Activated CD4-positive, alpha-beta T cell treated with anti-CD3 and anti-CD28 coated beads for 36 hours (primary cell): ENCODE measurements at regions not wholly inside any gene's neighbourhood (a gene's known extent, or its start where the extent isn't known, plus 50 kb on each side); places are given as distances from the start of the nearest gene placed in this dataset.
"Not testable (repeated sequence)": the region's sequence is repeated elsewhere in the genome, so short reads cannot be mapped to it uniquely, and the experiment has no call there.

Experiments
- ATAC-seq: fragments of 200-7000 bp; cut with Tn5 transposase; one replicate; pipeline ENCODE4 v1.10.0; 2021; ENCODE audit warnings: mild to moderate bottlenecking, moderate library complexity
- CTCF ChIA-PET: fragments of 350-600 bp; sonication (Branson Sonifier 250); formaldehyde crosslinking; loops from one replicate; lab custom pipeline; 2021; ENCODE audit warnings: antibody characterized with exemption; lab: Charles Lee
- POLR2A ChIA-PET: fragments of 350-600 bp; sonication (Branson Sonifier 250); formaldehyde crosslinking; loops from one replicate; lab custom pipeline; 2021; ENCODE audit warnings: antibody characterized with exemption, inconsistent platforms; lab: Charles Lee
- DNase-seq: peaks from one replicate; pipeline ENCODE4 v3.0.0-alpha.2; 2020
- H3K27ac Mint-ChIP-seq: one replicate; pipeline ENCODE4 v1.8.0; 2021; ENCODE audit warnings: mixed read lengths
- H3K27me3 Mint-ChIP-seq: one replicate; pipeline ENCODE4 v1.8.0; 2021; ENCODE audit warnings: mixed read lengths
- H3K36me3 Mint-ChIP-seq: one replicate; pipeline ENCODE4 v1.8.0; 2021; ENCODE audit warnings: low read depth, mixed read lengths
- H3K4me1 Mint-ChIP-seq: one replicate; pipeline ENCODE4 v1.8.0; 2021; ENCODE audit warnings: mixed read lengths
- H3K4me3 Mint-ChIP-seq: one replicate; pipeline ENCODE4 v1.8.0; 2021; ENCODE audit warnings: mild to moderate bottlenecking, moderate library complexity, mixed read lengths
- H3K9me3 Mint-ChIP-seq: one replicate; pipeline ENCODE4 v1.8.0; 2021; ENCODE audit warnings: low read depth, mixed read lengths
- intact Hi-C, 2 experiments: fragments of 100-400 bp; cut with DNase I in 1 of 2; cut with micrococcal nuclease in 1 of 2; formaldehyde crosslinking; loops; one replicate each; pipeline versions ENCODE4 v1.14.2 to v1.15.1; 2022 to 2024; cut with DNase I, micrococcal nuclease

- CTCF ChIA-PET: interaction anchor here (0.8 kb wide), 1 partner anchor 342 kb away, joined by 3 read pairs; no protein-coding TSS in a partner anchor
- H3K27me3 Mint-ChIP-seq: no peaks in the 10 kb centered on the region
- no peak for ATAC-seq
- H3K4me1 Mint-ChIP-seq: peaks cover 6% of the 10 kb centered on the region
- no peaks in the 10 kb centered on the region for H3K36me3 Mint-ChIP-seq
- intact Hi-C loops: no loop called here
- H3K27ac Mint-ChIP-seq: no peak overlapping the region
- no peaks in the 10 kb centered on the region for H3K9me3 Mint-ChIP-seq
- DNase-seq: no peak
- H3K4me3 Mint-ChIP-seq: no peak overlapping the region
- POLR2A ChIA-PET: no interaction called here
These were observed 108.3 kb downstream of the SPP2 start for GRCh38 chr2:234158812-234159211.

GRCh38 chr2:234157817-234158588 lies 107.5 kb downstream of the SPP2 start:
- H3K4me1 Mint-ChIP-seq: peaks cover 3% of the 10 kb centered on the region
- ChIA-PET CTCF (interaction anchor here (0.8 kb wide), 1 partner anchor 343 kb away, joined by 3 read pairs; no protein-coding TSS in a partner anchor), POLR2A (no interaction called here)
- intact Hi-C loops: no loop called here
- ATAC-seq (no peak), DNase-seq (no peak)
- H3K27me3 Mint-ChIP-seq: no peaks in the 10 kb centered on the region
- H3K36me3 Mint-ChIP-seq: no peaks in the 10 kb centered on the region
- H3K4me3 Mint-ChIP-seq: no peak overlapping the region
- H3K27ac Mint-ChIP-seq: no peak overlapping the region
- peaks cover 4% of the 10 kb centered on the region for H3K9me3 Mint-ChIP-seq

- intact Hi-C loops: no loop called here
- POLR2A ChIA-PET: no interaction called here
- Mint-ChIP-seq H3K4me3 (no peak overlapping the region), H3K27ac (no peak overlapping the region), H3K27me3 (no peaks in the 10 kb centered on the region), H3K9me3 (peaks cover 4% of the 10 kb centered on the region), H3K36me3 (no peaks in the 10 kb centered on the region), H3K4me1 (peaks cover 3% of the 10 kb centered on the region)
- CTCF ChIA-PET: interaction anchor here (0.7 to 1.5 kb wide), 3 partner anchors 14 to 346 kb away, joined by 3 to 4 read pairs (median 4); no protein-coding TSS in a partner anchor
- no peak for DNase-seq
- ATAC-seq: no peak
These were observed 105.8 kb downstream of the SPP2 start for GRCh38 chr2:234156326-234156725.

- H3K27me3 Mint-ChIP-seq, intact Hi-C loops, H3K9me3 Mint-ChIP-seq, H3K27ac Mint-ChIP-seq, H3K36me3 Mint-ChIP-seq, DNase-seq, ATAC-seq, H3K4me3 Mint-ChIP-seq, POLR2A ChIA-PET: not testable (repeated sequence)
- CTCF ChIA-PET: interaction anchor here (0.6 kb wide), 1 partner anchor 11 kb away, joined by 3 read pairs; no protein-coding TSS in a partner anchor
- H3K4me1 Mint-ChIP-seq: peaks cover 14% of the 10 kb centered on the region
These were observed 102.3 kb downstream of the SPP2 start for GRCh38 chr2:234152835-234153234.

GRCh38 chr2:234147335-234147861 lies 96.9 kb downstream of the SPP2 start:
- no peak for DNase-seq
- Mint-ChIP-seq H3K27ac (no peak overlapping the region), H3K9me3 (no peaks in the 10 kb centered on the region), H3K27me3 (no peaks in the 10 kb centered on the region), H3K4me3 (no peak overlapping the region), H3K36me3 (no peaks in the 10 kb centered on the region), H3K4me1 (peaks cover 30% of the 10 kb centered on the region)
- intact Hi-C loops: no loop called here
- ATAC-seq: peak; percentile 55
- ChIA-PET CTCF (interaction anchor here (0.6 to 1.3 kb wide), 3 partner anchors 12 to 275 kb away, joined by 3 to 7 read pairs (median 3); no protein-coding TSS in a partner anchor), POLR2A (interaction anchor here (0.7 to 1.1 kb wide), 2 partner anchors 122 to 348 kb away, joined by 4 read pairs; no protein-coding TSS in a partner anchor)

GRCh38 chr2:234146087-234146826 lies 95.8 kb downstream of the SPP2 start:
- H3K27ac Mint-ChIP-seq: peak overlapping the region; percentile 64
- intact Hi-C loops: no loop called here
- H3K36me3 Mint-ChIP-seq: no peaks in the 10 kb centered on the region
- no peaks in the 10 kb centered on the region for H3K27me3 Mint-ChIP-seq
- ChIA-PET POLR2A (interaction anchor here (1.1 kb wide), 1 partner anchor 350 kb away, joined by 4 read pairs; no protein-coding TSS in a partner anchor), CTCF (interaction anchor here (0.6 to 1.2 kb wide), 4 partner anchors 11 to 355 kb away, joined by 3 to 4 read pairs (median 3); no protein-coding TSS in a partner anchor)
- H3K4me1 Mint-ChIP-seq: peaks cover 30% of the 10 kb centered on the region
- peak overlapping the region; percentile 16 for H3K4me3 Mint-ChIP-seq
- H3K9me3 Mint-ChIP-seq: no peaks in the 10 kb centered on the region
- ATAC-seq: peak; percentile 39
- no peak for DNase-seq

GRCh38 chr2:234145511-234145910 lies 95.0 kb downstream of the SPP2 start:
- Mint-ChIP-seq H3K9me3 (no peaks in the 10 kb centered on the region), H3K27ac (no peak overlapping the region), H3K4me1 (peaks cover 30% of the 10 kb centered on the region), H3K4me3 (no peak overlapping the region), H3K27me3 (no peaks in the 10 kb centered on the region), H3K36me3 (no peaks in the 10 kb centered on the region)
- no peak for DNase-seq
- CTCF ChIA-PET: interaction anchor here (1.2 kb wide), 1 partner anchor 10 kb away, joined by 4 read pairs; no protein-coding TSS in a partner anchor
- ATAC-seq: no peak
- intact Hi-C loops: no loop called here
- POLR2A ChIA-PET: no interaction called here

GRCh38 chr2:234145057-234145456 lies 94.6 kb downstream of the SPP2 start:
- DNase-seq: no peak
- no peaks in the 10 kb centered on the region for H3K9me3 Mint-ChIP-seq
- CTCF ChIA-PET: interaction anchor here (1.2 kb wide), 1 partner anchor 9 kb away, joined by 4 read pairs; no protein-coding TSS in a partner anchor
- H3K27me3 Mint-ChIP-seq: no peaks in the 10 kb centered on the region
- H3K27ac Mint-ChIP-seq: no peak overlapping the region
- H3K4me1 Mint-ChIP-seq: peaks cover 29% of the 10 kb centered on the region
- no peaks in the 10 kb centered on the region for H3K36me3 Mint-ChIP-seq
- intact Hi-C loops: no loop called here
- no peak overlapping the region for H3K4me3 Mint-ChIP-seq
- ATAC-seq: no peak
- POLR2A ChIA-PET: no interaction called here

GRCh38 chr2:234143896-234144295 lies 93.4 kb downstream of the SPP2 start:
- H3K4me3 Mint-ChIP-seq: no peak overlapping the region
- H3K27ac Mint-ChIP-seq: no peak overlapping the region
- peaks cover 24% of the 10 kb centered on the region for H3K4me1 Mint-ChIP-seq
- ChIA-PET CTCF (interaction anchor here (1.4 kb wide), 1 partner anchor 402 kb away, joined by 3 read pairs; no protein-coding TSS in a partner anchor), POLR2A (no interaction called here)
- no peaks in the 10 kb centered on the region for H3K36me3 Mint-ChIP-seq
- DNase-seq: no peak
- no peak for ATAC-seq
- intact Hi-C loops: no loop called here
- H3K9me3 Mint-ChIP-seq: no peaks in the 10 kb centered on the region
- H3K27me3 Mint-ChIP-seq: no peaks in the 10 kb centered on the region

- POLR2A ChIA-PET: no interaction called here
- H3K27ac Mint-ChIP-seq: no peak overlapping the region
- no peak for DNase-seq
These were observed 92.0 kb downstream of the SPP2 start for GRCh38 chr2:234142530-234142929.

GRCh38 chr2:234139755-234140154 lies 89.3 kb downstream of the SPP2 start:
- Mint-ChIP-seq H3K4me3 (no peak overlapping the region), H3K27ac (no peak overlapping the region), H3K36me3 (no peaks in the 10 kb centered on the region), H3K27me3 (no peaks in the 10 kb centered on the region), H3K4me1 (peaks cover 23% of the 10 kb centered on the region), H3K9me3 (no peaks in the 10 kb centered on the region)
- ChIA-PET POLR2A (no interaction called here), CTCF (interaction anchor here (1.4 to 1.5 kb wide), 2 partner anchors 149 to 359 kb away, joined by 4 to 5 read pairs; no protein-coding TSS in a partner anchor)
- intact Hi-C loops: loop anchor here (5.0 to 10.0 kb wide), 6 partner anchors 118 to 285 kb away; partner anchors contain the start of gene HJURP (in 1 of the 2)
- DNase-seq (no peak), ATAC-seq (no peak)

More at GRCh38 chr2:234142530-234142929, 92.0 kb downstream of the SPP2 start:
- intact Hi-C loops: no loop called here
- no peaks in the 10 kb centered on the region for H3K27me3 Mint-ChIP-seq
- H3K9me3 Mint-ChIP-seq: no peaks in the 10 kb centered on the region
- H3K4me1 Mint-ChIP-seq: peaks cover 13% of the 10 kb centered on the region
- no peak for ATAC-seq
- no peak overlapping the region for H3K4me3 Mint-ChIP-seq
- H3K36me3 Mint-ChIP-seq: no peaks in the 10 kb centered on the region
- CTCF ChIA-PET: interaction anchor here (0.6 to 1.8 kb wide), 4 partner anchors 14 to 403 kb away, joined by 3 to 4 read pairs (median 4); no protein-coding TSS in a partner anchor
